Choroid plexus epithelial cell (primary cell): ENCODE measurements at regions not wholly inside any gene's neighbourhood (a gene's known extent, or its start where the extent isn't known, plus 50 kb on each side); places are given as distances from the start of the nearest gene placed in this dataset.

Source experiments
- DNase-seq: peaks from one replicate; pipeline ENCODE4 v3.0.0-alpha.2; 2010; ENCODE audit warnings: low read depth
- H3K4me3 ChIP-seq: 2 replicates; pipeline ENCODE4 v1.5.1; 2011; ENCODE audit warnings: low read depth, mild to moderate bottlenecking, control low read depth, low read length, moderate library complexity
- CTCF ChIP-seq: conservative IDR thresholded peaks from 2 replicates; pipeline ENCODE4 v1.5.1; 2011; ENCODE audit warnings: low read depth, mild to moderate bottlenecking, control low read depth, inconsistent platforms, low read length, moderate library complexity

GRCh38 chr7:57367171-57367570, 82.8 kb upstream of the ZNF716 start:
- TF ChIP-seq CTCF = no peak
- DNase-seq = no peak
- no peak overlapping the region for H3K4me3 ChIP-seq

GRCh38 chr7:57370066-57370738, 79.8 kb upstream of the ZNF716 start:
- no peak overlapping the region for H3K4me3 ChIP-seq
- DNase-seq = no peak
- no peak for TF ChIP-seq CTCF

GRCh38 chr7:57370739-57371098, 79.3 kb upstream of the ZNF716 start:
- DNase-seq = no peak
- no peak overlapping the region for H3K4me3 ChIP-seq
- no peak for TF ChIP-seq CTCF

GRCh38 chr7:57375783-57376182, 74.2 kb upstream of the ZNF716 start:
- no peak for TF ChIP-seq CTCF
- no peak for DNase-seq
- no peak overlapping the region for H3K4me3 ChIP-seq

- H3K4me3 ChIP-seq = no peak overlapping the region
- DNase-seq = no peak
- no peak for TF ChIP-seq CTCF
Measured at GRCh38 chr7:57381581-57381980, 68.4 kb upstream of the ZNF716 start.

GRCh38 chr7:57384380-57384779, 65.6 kb upstream of the ZNF716 start:
- no peak for TF ChIP-seq CTCF
- no peak for DNase-seq
- no peak overlapping the region for H3K4me3 ChIP-seq

GRCh38 chr7:57385668-57386067, 64.3 kb upstream of the ZNF716 start:
- no peak overlapping the region for H3K4me3 ChIP-seq
- no peak for TF ChIP-seq CTCF
- DNase-seq = no peak
